Adrenal gland (tissue), 5 donors: ENCODE measurements at regions not wholly inside any gene's neighbourhood (a gene's known extent, or its start where the extent isn't known, plus 50 kb on each side); places are given as distances from the start of the nearest gene placed in this dataset.

Source experiments
- CTCF ChIP-seq, 6 experiments: fragments of 450-650 bp in 4 of 6; fragments of 200-600 bp in 2 of 6; sonication (generic) in 1 of 6; IDR thresholded peaks; 1 replicate in 5 of 6; 2 replicates in 1 of 6; pipeline versions ENCODE4 v1.5.1 to v1.8.0; 2016 to 2021; ENCODE audit warnings: antibody characterized with exemption in 6 of 6, mild to moderate bottlenecking in 2 of 6, moderate library complexity in 1 of 6
- POLR2A ChIP-seq, 2 donors: fragments of 450-650 bp; IDR thresholded peaks; one replicate each; pipeline ENCODE4 v1.6.1; 2017; ENCODE audit warnings: antibody characterized with exemption in 2 of 2, mild to moderate bottlenecking in 2 of 2, moderate library complexity in 1 of 2
- donor health status: DM: no; HTN: no; CAD: no.

- TF ChIP-seq POLR2A (IDR thresholded peaks at IDR 0.05) (no peak), CTCF (IDR thresholded peaks at IDR 0.05) (no peak)
Observed at GRCh38 chr1:193762236-193762635, 575.8 kb upstream of the B3GALT2 start.
